PC-9 (cell line): ENCODE measurements at regions not wholly inside any gene's neighbourhood (a gene's known extent, or its start where the extent isn't known, plus 50 kb on each side); places are given as distances from the start of the nearest gene placed in this dataset.

Experiments
- BruUV-seq: library from RNA; stranded (reverse); fragments of 400-500 nt; replicated peaks from 2 replicates; lab custom pipeline; 2021; lab: Mats Ljungman, UMichigan
- CTCF ChIA-PET: fragments of 300-600 bp; sonication (Branson Sonifier 250); formaldehyde crosslinking; loops from one replicate; lab custom pipeline; 2022; ENCODE audit warnings: antibody characterized with exemption; lab: Charles Lee
- POLR2A ChIA-PET: fragments of 300-600 bp; sonication (Branson Sonifier 250); formaldehyde crosslinking; loops from one replicate; lab custom pipeline; 2022; ENCODE audit warnings: antibody characterized with exemption; ENCODE audit not compliant: unreplicated experiment; lab: Charles Lee
- DNase-seq, 2 experiments: peaks; one replicate each; pipeline versions ENCODE4 v3.0.0 to v3.0.0-alpha.2; 2015 to 2022; ENCODE audit warnings: mixed read lengths in 1 of 2
- H2AFZ ChIP-seq: fragments of 200-600 bp; sonication (generic); 2 replicates; pipeline ENCODE4 v1.8.1; 2017; ENCODE audit warnings: antibody characterized with exemption
- H3F3A ChIP-seq: fragments of 200-600 bp; sonication (generic); 2 replicates; pipeline ENCODE4 v1.8.1; 2017; ENCODE audit warnings: antibody characterized with exemption, mild to moderate bottlenecking, low read depth; ENCODE audit not compliant: insufficient read depth
- H3K27ac ChIP-seq: fragments of 200-600 bp; sonication (generic); 2 replicates; pipeline ENCODE4 v1.6.1; 2016; ENCODE audit warnings: mixed run types
- H3K27me3 ChIP-seq: fragments of 200-600 bp; sonication (generic); 2 replicates; pipeline ENCODE4 v1.6.1; 2016; ENCODE audit warnings: low read depth, mixed run types; ENCODE audit not compliant: insufficient read depth
- H3K36me3 ChIP-seq: fragments of 200-600 bp; sonication (generic); 2 replicates; pipeline ENCODE4 v1.6.1; 2016; ENCODE audit warnings: low read depth, mixed run types
- H3K4me1 ChIP-seq: fragments of 200-600 bp; sonication (generic); replicated peaks from 2 replicates; pipeline ENCODE4 v1.6.1; 2016; ENCODE audit warnings: mixed run types; ENCODE audit not compliant: insufficient read depth
- H3K4me2 ChIP-seq: fragments of 200-600 bp; sonication (generic); 2 replicates; pipeline ENCODE4 v1.6.1; 2017; ENCODE audit warnings: mixed run types
- H3K4me3 ChIP-seq: fragments of 200-600 bp; sonication (generic); 2 replicates; pipeline ENCODE4 v1.6.1; 2016; ENCODE audit warnings: mixed run types
- H3K79me2 ChIP-seq: fragments of 200-600 bp; sonication (generic); 2 replicates; pipeline ENCODE4 v1.6.1; 2017; ENCODE audit warnings: low read depth, mixed run types
- H3K9me2 ChIP-seq: fragments of 200-600 bp; sonication (generic); 2 replicates; pipeline ENCODE4 v1.8.1; 2017; ENCODE audit warnings: mild to moderate bottlenecking; ENCODE audit not compliant: insufficient read depth
- H3K9me3 ChIP-seq: fragments of 200-600 bp; sonication (generic); 2 replicates; pipeline ENCODE4 v1.8.1; 2016; ENCODE audit warnings: low read depth; ENCODE audit not compliant: insufficient read depth
- H4K20me1 ChIP-seq: fragments of 200-600 bp; sonication (generic); 2 replicates; pipeline ENCODE4 v1.8.1; 2017; ENCODE audit not compliant: insufficient read depth
- EZH2 ChIP-seq: fragments of 200-600 bp; sonication (generic); IDR thresholded peaks from 2 replicates; pipeline ENCODE4 v1.8.0; 2017; ENCODE audit warnings: antibody characterized with exemption, low read depth
- intact Hi-C: fragments of 100-400 bp; cut with micrococcal nuclease; formaldehyde crosslinking; loops from one replicate; pipeline ENCODE4 v1.10.0; 2022; ENCODE audit not compliant: unreplicated experiment
- TF ChIP-seq, protein P1 (sequence below): fragments of 200-600 bp; sonication (generic); conservative IDR thresholded peaks from 2 replicates; pipeline ENCODE4 v1.6.1; 2017; ENCODE audit warnings: mixed run types, antibody characterized with exemption, mild to moderate bottlenecking, moderate library complexity

GRCh38 chr6:113529196-113529595, 327.9 kb upstream of the MARCKS start:
- no peaks in the 10 kb centered on the region for H3K9me2 ChIP-seq
- no peaks in the 10 kb centered on the region for H3K27me3 ChIP-seq
- intact Hi-C loops = no loop called here
- H3K9me3 ChIP-seq = no peaks in the 10 kb centered on the region
- POLR2A ChIA-PET = interaction anchor here (0.6 kb wide), 1 partner anchor 263 kb away, joined by 3 read pairs; no protein-coding TSS in a partner anchor
- no peak overlapping the region for H2AFZ ChIP-seq
- TF ChIP-seq, protein P1, sequence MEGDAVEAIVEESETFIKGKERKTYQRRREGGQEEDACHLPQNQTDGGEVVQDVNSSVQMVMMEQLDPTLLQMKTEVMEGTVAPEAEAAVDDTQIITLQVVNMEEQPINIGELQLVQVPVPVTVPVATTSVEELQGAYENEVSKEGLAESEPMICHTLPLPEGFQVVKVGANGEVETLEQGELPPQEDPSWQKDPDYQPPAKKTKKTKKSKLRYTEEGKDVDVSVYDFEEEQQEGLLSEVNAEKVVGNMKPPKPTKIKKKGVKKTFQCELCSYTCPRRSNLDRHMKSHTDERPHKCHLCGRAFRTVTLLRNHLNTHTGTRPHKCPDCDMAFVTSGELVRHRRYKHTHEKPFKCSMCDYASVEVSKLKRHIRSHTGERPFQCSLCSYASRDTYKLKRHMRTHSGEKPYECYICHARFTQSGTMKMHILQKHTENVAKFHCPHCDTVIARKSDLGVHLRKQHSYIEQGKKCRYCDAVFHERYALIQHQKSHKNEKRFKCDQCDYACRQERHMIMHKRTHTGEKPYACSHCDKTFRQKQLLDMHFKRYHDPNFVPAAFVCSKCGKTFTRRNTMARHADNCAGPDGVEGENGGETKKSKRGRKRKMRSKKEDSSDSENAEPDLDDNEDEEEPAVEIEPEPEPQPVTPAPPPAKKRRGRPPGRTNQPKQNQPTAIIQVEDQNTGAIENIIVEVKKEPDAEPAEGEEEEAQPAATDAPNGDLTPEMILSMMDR = no peak
- no peak for TF ChIP-seq EZH2
- H3K4me3 ChIP-seq = no peak overlapping the region
- no peaks in the 10 kb centered on the region for H4K20me1 ChIP-seq
- H3K4me2 ChIP-seq = no peak overlapping the region
- no peak for DNase-seq
- CTCF ChIA-PET = no interaction called here
- H3K36me3 ChIP-seq = no peaks in the 10 kb centered on the region
- no peaks in the 10 kb centered on the region for H3K4me1 ChIP-seq
- no peaks in the 10 kb centered on the region for H3F3A ChIP-seq
- H3K27ac ChIP-seq = no peak overlapping the region
- BruUV-seq = no TSS peak
- H3K79me2 ChIP-seq = no peaks in the 10 kb centered on the region

DNA sequence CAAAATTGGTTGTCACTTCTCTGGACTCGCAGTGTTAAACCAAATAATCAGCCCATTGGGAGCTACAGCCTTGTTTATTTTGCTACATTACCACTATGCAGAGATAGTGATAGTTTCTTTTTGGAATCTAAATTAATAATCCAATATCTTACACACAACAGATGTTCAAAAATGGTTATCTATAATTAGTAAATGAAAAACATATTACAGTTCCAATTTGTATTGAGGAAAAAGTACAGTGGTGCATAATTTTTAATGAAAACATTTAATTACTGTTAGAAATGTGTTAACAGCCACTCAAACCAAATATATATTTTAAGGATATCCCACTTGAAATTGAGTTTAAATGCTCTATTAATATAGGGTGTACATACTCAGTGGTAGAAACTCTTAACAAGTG, 327.3 kb upstream of the MARCKS start:
- Histone ChIP-seq H3K27me3 (no peaks in the 10 kb centered on the region), H2AFZ (no peak overlapping the region), H3K9me2 (no peaks in the 10 kb centered on the region), H4K20me1 (no peaks in the 10 kb centered on the region), H3F3A (no peaks in the 10 kb centered on the region), H3K27ac (no peak overlapping the region), H3K4me2 (no peak overlapping the region), H3K4me1 (no peaks in the 10 kb centered on the region), H3K9me3 (no peaks in the 10 kb centered on the region), H3K36me3 (no peaks in the 10 kb centered on the region), H3K4me3 (no peak overlapping the region), H3K79me2 (no peaks in the 10 kb centered on the region)
- ChIA-PET POLR2A (interaction anchor here (0.6 kb wide), 1 partner anchor 263 kb away, joined by 3 read pairs; no protein-coding TSS in a partner anchor), CTCF (no interaction called here)
- no TSS peak for BruUV-seq
- no peak for DNase-seq
- intact Hi-C loops = no loop called here
- TF ChIP-seq, protein P1 = no peak
- no peak for TF ChIP-seq EZH2

DNA sequence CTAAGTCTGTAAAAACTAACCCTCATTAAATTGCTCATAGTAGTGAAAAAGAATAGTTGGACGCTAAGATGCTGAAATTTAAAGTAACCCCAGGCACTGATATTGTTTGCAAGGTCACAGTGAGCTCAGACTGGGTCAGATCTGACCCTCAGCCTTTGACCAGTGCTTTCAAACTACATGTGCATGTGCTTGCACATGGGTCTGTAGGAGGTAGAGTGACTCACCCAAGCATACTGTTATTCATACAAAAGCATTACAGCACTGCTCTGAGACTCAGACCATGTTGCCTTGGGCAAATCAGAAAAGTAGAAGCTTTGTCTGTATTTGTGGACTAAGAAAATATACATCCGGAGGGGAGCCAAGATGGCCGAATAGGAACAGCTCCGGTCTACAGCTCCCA, 326.4 kb upstream of the MARCKS start:
- ChIA-PET POLR2A (no interaction called here), CTCF (interaction anchor here (0.6 kb wide), 1 partner anchor 13 kb away, joined by 3 read pairs; no protein-coding TSS in a partner anchor)
- no peak overlapping the region for H2AFZ ChIP-seq

More for the DNA sequence above, 326.4 kb upstream of the MARCKS start:
- Histone ChIP-seq H3K79me2 (no peaks in the 10 kb centered on the region), H3K4me2 (no peak overlapping the region), H3K27me3 (no peaks in the 10 kb centered on the region), H3K4me3 (no peak overlapping the region), H3K36me3 (no peaks in the 10 kb centered on the region), H3F3A (no peaks in the 10 kb centered on the region), H3K4me1 (no peaks in the 10 kb centered on the region), H3K27ac (no peak overlapping the region), H3K9me3 (no peaks in the 10 kb centered on the region), H4K20me1 (no peaks in the 10 kb centered on the region), H3K9me2 (no peaks in the 10 kb centered on the region)
- DNase-seq = no peak
- no peak for TF ChIP-seq EZH2
- TF ChIP-seq, protein P1 = no peak
- intact Hi-C loops = no loop called here
- no TSS peak for BruUV-seq
